Stimulated activated CD8-positive, alpha-beta memory T cell treated with anti-CD3 and anti-CD28 coated beads, Interleukin-12 subunit alpha, Interleukin-12 subunit beta, amount 100 ng/mL, for 4 hours (primary cell): ENCODE measurements at regions not wholly inside any gene's neighbourhood (a gene's known extent, or its start where the extent isn't known, plus 50 kb on each side); places are given as distances from the start of the nearest gene placed in this dataset.

Source experiments
- DNase-seq: peaks from one replicate; pipeline ENCODE4 v3.0.0-alpha.2; 2020; ENCODE audit warnings: low read depth

- no peak for DNase-seq
These were observed 160.0 kb downstream of the NDUFA10 start for GRCh38 chr2:239865059-239865639.

GRCh38 chr2:239864247-239865058 lies 160.7 kb downstream of the NDUFA10 start:
- no peak for DNase-seq

DNA sequence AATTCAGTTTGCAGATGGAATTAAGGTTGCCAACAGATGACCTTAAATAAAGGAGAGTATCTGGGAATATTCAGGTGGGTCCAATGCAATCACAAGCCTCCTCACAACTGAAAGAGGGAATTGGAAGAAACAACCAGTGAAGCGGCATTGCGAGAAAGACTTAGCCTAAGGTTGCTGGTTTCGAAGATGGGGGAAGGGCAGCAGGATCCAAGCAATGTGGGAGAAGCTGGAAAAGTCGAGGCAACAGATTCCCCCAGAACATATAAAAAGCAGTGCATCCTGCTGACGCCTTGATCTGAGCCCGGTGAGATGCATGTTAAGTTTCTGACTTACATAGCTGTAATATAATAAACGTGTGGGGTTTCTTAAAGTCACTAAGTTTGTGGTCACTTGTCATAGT lies 162.5 kb downstream of the NDUFA10 start:
- no peak for DNase-seq

GRCh38 chr2:239858179-239858578 lies 167.0 kb downstream of the NDUFA10 start:
- no peak for DNase-seq

- no peak for DNase-seq
These were observed 167.6 kb downstream of the NDUFA10 start for GRCh38 chr2:239857591-239857990.

DNA sequence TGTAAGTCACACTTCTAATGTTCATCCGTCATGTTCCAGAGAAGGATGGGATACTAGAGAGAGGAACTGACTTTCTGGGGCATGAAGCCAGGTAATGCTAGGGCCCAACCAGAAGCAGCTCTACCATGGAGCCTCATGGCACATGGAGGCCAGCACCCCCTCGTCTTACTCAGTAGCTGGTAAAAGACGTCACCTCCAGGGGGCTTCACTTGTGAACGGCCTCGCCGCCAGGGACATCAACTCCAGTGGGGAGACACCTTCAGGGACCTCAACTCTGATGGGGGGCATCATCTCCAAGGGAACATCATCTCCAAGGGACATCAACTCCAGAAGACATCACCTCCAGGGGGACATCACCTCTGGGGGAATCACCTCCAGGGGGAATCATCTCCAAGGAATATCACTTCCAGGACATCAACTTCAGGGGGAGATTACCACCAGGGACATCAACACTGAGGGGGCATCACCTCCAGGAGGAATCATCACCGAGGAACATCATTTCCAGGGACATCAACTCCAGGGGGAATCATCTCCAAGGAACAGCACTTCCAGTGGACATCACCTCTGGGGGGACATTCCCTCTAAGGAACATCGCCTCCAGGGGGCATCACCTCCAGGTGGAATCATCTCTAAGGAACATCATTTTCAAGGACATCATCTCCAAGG lies 168.4 kb downstream of the NDUFA10 start:
- DNase-seq: no peak

DNA sequence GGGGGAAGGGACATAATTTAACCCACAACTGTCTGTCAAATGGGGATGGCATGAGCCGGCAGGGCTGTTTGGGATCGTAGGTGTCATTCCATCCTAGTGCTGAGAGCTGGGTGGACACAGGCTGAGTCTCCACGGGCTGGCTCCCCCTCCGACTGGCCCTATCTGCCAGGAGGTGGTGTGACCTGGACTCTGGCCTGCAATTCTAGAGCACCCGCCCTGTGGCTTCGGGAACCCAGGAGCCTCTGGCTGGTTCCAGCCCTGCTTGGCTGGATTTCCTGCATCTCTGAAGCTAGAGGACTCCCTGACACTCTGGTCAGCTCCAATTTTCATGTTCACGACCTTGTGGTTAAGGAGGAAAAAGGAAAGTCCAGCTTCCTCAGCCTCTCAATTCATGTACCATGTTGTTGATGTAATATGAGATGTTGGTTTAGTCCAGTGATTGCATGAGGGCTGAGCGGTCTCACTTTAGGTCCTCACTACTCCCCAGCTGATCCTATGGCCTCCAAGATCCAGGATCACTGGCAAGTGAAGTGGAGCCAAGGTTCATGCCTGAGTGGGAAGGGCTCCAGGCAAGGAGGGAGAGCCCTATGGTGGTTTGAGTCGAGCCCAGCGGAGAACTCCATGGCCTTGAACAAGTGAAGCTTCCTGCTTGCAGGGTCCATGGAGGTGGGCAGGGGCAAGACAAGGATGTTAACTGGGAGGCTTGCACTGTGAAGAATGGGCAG lies 169.1 kb downstream of the NDUFA10 start:
- DNase-seq: no peak

GRCh38 chr2:239854596-239854995 lies 170.5 kb downstream of the NDUFA10 start:
- no peak for DNase-seq

GRCh38 chr2:239853706-239854327 lies 171.3 kb downstream of the NDUFA10 start:
- no peak for DNase-seq

GRCh38 chr2:239853121-239853520 lies 172.0 kb downstream of the NDUFA10 start:
- DNase-seq: no peak

GRCh38 chr2:239852272-239852671 lies 172.9 kb downstream of the NDUFA10 start:
- DNase-seq: no peak

GRCh38 chr2:239846789-239847676 lies 178.1 kb downstream of the NDUFA10 start:
- DNase-seq: no peak

- DNase-seq: no peak
These were observed 179.2 kb downstream of the NDUFA10 start for GRCh38 chr2:239845968-239846367.

- no peak for DNase-seq
These were observed 185.8 kb downstream of the NDUFA10 start for GRCh38 chr2:239839306-239839705.

DNA sequence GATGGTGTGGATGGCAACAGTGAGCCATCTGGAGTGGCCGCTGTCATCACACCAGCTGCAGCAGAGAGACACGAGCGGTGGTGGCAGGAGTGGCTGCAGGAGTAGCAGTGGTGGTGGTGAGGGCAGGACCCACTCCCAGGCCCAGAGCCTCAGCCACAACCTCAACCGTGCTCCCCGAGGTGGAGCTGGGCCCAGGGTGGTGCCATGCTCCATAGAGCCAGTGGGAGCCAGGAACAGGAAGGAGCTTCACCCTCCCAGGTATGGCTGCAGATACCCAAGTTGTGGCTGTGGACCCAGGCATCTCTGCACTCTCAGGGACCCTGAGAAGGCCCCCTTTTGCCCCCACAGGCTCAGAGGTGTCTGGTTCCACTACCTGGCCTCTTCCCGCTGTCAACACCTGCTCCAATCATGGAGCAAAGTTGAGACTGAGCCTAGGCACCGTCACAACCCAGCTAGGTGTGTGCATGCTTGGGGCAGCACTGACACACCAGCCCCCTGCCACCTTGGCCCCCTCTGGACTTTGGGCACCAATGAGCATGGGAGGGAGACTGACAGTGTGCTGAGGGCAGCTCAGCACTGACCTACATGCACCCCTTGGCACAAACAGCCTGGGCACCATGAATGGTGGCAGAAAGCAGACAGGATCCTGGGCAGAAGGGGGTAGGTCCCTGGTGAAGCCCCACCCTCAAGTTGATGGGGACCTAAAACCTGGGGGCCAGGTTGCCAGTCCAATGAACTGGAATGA lies 188.9 kb downstream of the NDUFA10 start:
- no peak for DNase-seq

DNA sequence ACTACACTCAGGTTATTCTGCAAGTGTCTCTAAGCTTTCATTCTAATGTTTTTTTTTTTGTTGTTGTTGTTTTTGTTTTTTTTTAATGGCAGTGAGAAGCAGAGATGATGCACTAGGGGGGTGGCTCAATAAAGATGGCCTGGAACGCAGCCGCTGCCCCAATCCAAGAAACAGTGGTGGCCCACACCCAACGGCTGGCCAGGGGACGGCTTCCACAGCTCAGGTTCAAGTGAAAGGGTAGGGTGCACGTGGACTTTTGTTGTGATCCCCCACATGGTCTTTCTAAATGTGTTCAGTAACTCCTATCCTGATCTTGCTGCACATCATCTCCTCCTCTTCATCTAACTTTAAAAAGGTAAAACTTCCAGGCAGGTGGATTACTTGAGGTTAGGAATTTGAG lies 190.1 kb downstream of the NDUFA10 start:
- DNase-seq: no peak

DNA sequence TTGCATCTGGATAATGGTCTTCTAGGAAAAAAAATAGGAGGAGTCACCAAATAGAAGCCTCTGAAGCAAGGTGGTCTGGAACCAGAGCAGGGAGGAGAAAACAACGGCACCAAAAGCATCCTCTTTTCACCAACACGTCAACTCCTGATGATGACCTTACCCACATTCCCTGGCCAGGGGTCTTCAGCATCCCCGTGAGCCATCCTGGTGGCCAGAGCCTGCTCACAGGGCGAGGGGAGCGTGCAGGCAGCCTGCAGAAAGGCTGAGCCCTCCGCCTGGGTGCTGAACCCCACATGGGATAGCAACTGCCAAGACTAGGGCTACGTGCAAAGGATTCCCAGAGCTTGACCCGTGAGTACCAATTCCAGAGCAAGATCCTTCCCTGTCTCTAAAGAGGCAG lies 191.0 kb downstream of the NDUFA10 start:
- DNase-seq: no peak

GRCh38 chr2:239833269-239834109 lies 191.7 kb downstream of the NDUFA10 start:
- no peak for DNase-seq

DNA sequence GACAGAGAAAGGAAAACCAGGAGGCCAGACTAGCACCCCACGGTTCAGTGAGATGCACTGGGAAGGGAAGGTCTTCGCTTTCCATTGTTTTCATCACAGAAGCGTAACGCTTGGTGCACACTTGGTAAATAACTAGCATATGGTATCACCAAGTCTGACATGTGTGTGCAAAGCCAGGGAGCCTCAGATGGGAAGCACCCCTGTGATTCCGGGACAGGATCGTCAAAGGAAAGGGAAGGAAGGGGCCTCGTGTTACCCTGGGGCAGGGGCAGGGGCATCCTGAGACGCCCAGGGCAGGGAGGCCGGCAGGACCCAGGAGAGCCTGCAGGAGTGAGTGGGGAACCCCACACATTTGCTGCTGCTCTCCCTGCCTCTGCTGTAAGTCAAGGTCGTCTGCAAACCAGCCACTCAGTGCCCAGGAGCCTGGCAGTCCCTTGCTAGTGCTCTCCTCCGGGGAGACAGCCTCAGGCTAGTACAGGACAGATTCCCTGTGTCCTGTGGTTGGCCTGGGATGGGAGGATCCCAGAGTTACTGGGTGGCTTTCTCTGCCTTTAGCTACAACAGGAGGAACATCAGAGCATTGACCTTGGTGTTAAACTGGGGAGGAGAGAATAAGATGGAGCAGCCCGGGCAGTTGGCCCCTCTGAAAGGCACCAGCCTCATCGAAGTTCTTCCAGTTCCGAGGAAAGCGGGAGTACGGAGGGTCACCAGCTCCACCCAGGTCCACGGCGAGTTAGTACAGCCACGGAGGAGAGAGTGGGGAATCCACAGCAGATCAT lies 192.5 kb downstream of the NDUFA10 start:
- DNase-seq: no peak
